ENCODE measurements at regions not wholly inside any gene's neighbourhood (a gene's known extent, or its start where the extent isn't known, plus 50 kb on each side); places are given as distances from the start of the nearest gene placed in this dataset.

GRCh38 chr2:120404941-120405758, 59.2 kb downstream of the INHBB start:
- Histone ChIP-seq H3K4me2 (ENCODE audit: extremely low read depth, insufficient read depth, low read length) (no peak overlapping the region), H3K4me3 (replicated peaks in 1 of 4; ENCODE audit: control extremely low read depth in 1 of 4, insufficient read depth in 1 of 4, low read depth in 3 of 4, low read length in 4 of 4) (no peak overlapping the region), H3K27me3 (ENCODE audit: control insufficient read depth, insufficient read depth, low read length) (peaks cover 9% of the 10 kb centered on the region), H2AFZ (ENCODE audit: low read length) (no peak overlapping the region), H3K4me1 (ENCODE audit: control insufficient read depth, extremely low read depth, insufficient read depth, low read length) (no peaks in the 10 kb centered on the region), H3K9me3 (ENCODE audit: control insufficient read depth, insufficient read depth, low read depth, low read length) (no peaks in the 10 kb centered on the region), H3K27ac (ENCODE audit: insufficient read depth, low read length) (no peak overlapping the region), H3K9ac (ENCODE audit: insufficient read depth, low read length) (no peak overlapping the region), H3K36me3 (ENCODE audit: control insufficient read depth, insufficient read depth, low read length) (no peaks in the 10 kb centered on the region), H4K20me1 (ENCODE audit: control insufficient read depth, extremely low read depth, insufficient read depth, low read length) (no peaks in the 10 kb centered on the region), H3K79me2 (ENCODE audit: control insufficient read depth, insufficient read depth, low read length) (no peaks in the 10 kb centered on the region)
- TF ChIP-seq CTCF (conservative IDR thresholded peaks at IDR 0.05 in 1 of 2, IDR thresholded peaks at IDR 0.05 in 1 of 2; ENCODE audit: low read depth in 1 of 2, low read length in 2 of 2): no peak
- TF ChIP-seq EZH2 (IDR thresholded peaks at IDR 0.05; ENCODE audit: low read length, missing control alignments): no peak
- DNase-seq (ENCODE audit: low read depth in 2 of 2): no peak

- Histone ChIP-seq H3K27me3 (ENCODE audit: control insufficient read depth, insufficient read depth, low read length) (peaks cover 6% of the 10 kb centered on the region), H4K20me1 (ENCODE audit: control insufficient read depth, extremely low read depth, insufficient read depth, low read length) (no peaks in the 10 kb centered on the region), H3K4me2 (ENCODE audit: extremely low read depth, insufficient read depth, low read length) (no peak overlapping the region), H3K79me2 (ENCODE audit: control insufficient read depth, insufficient read depth, low read length) (no peaks in the 10 kb centered on the region), H3K9ac (ENCODE audit: insufficient read depth, low read length) (no peak overlapping the region), H3K9me3 (ENCODE audit: control insufficient read depth, insufficient read depth, low read depth, low read length) (no peaks in the 10 kb centered on the region), H3K4me1 (ENCODE audit: control insufficient read depth, extremely low read depth, insufficient read depth, low read length) (no peaks in the 10 kb centered on the region), H3K36me3 (ENCODE audit: control insufficient read depth, insufficient read depth, low read length) (no peaks in the 10 kb centered on the region), H3K4me3 (replicated peaks in 1 of 4; ENCODE audit: control extremely low read depth in 1 of 4, insufficient read depth in 1 of 4, low read depth in 3 of 4, low read length in 4 of 4) (no peak overlapping the region), H3K27ac (ENCODE audit: insufficient read depth, low read length) (no peak overlapping the region), H2AFZ (ENCODE audit: low read length) (no peak overlapping the region)
- no peak for DNase-seq (ENCODE audit: low read depth in 2 of 2)
- TF ChIP-seq CTCF (conservative IDR thresholded peaks at IDR 0.05 in 1 of 2, IDR thresholded peaks at IDR 0.05 in 1 of 2; ENCODE audit: low read depth in 1 of 2, low read length in 2 of 2) (no peak), EZH2 (IDR thresholded peaks at IDR 0.05; ENCODE audit: low read length, missing control alignments) (no peak)
Observed at GRCh38 chr2:120405759-120406099, 59.8 kb downstream of the INHBB start.

- H3K79me2 ChIP-seq (ENCODE audit: control insufficient read depth, insufficient read depth, low read length): no peaks in the 10 kb centered on the region
- no peaks in the 10 kb centered on the region for H3K9me3 ChIP-seq (ENCODE audit: control insufficient read depth, insufficient read depth, low read depth, low read length)
- no peak overlapping the region for H3K4me2 ChIP-seq (ENCODE audit: extremely low read depth, insufficient read depth, low read length)
- H3K27ac ChIP-seq (ENCODE audit: insufficient read depth, low read length): no peak overlapping the region
- H3K27me3 ChIP-seq (ENCODE audit: control insufficient read depth, insufficient read depth, low read length): peaks cover 4% of the 10 kb centered on the region
- H4K20me1 ChIP-seq (ENCODE audit: control insufficient read depth, extremely low read depth, insufficient read depth, low read length): no peaks in the 10 kb centered on the region
- H3K36me3 ChIP-seq (ENCODE audit: control insufficient read depth, insufficient read depth, low read length): no peaks in the 10 kb centered on the region
- TF ChIP-seq CTCF (conservative IDR thresholded peaks at IDR 0.05 in 1 of 2, IDR thresholded peaks at IDR 0.05 in 1 of 2; ENCODE audit: low read depth in 1 of 2, low read length in 2 of 2) (no peak), EZH2 (IDR thresholded peaks at IDR 0.05; ENCODE audit: low read length, missing control alignments) (no peak)
- H3K4me1 ChIP-seq (ENCODE audit: control insufficient read depth, extremely low read depth, insufficient read depth, low read length): no peaks in the 10 kb centered on the region
- H3K4me3 ChIP-seq (replicated peaks in 1 of 4; ENCODE audit: control extremely low read depth in 1 of 4, insufficient read depth in 1 of 4, low read depth in 3 of 4, low read length in 4 of 4): no peak overlapping the region
- DNase-seq (ENCODE audit: low read depth in 2 of 2): no peak
- H2AFZ ChIP-seq (ENCODE audit: low read length): no peak overlapping the region
- no peak overlapping the region for H3K9ac ChIP-seq (ENCODE audit: insufficient read depth, low read length)
Observed at GRCh38 chr2:120406566-120406965, 60.6 kb downstream of the INHBB start.
